C4-2B (cell line): ENCODE measurements at regions not wholly inside any gene's neighbourhood (a gene's known extent, or its start where the extent isn't known, plus 50 kb on each side); places are given as distances from the start of the nearest gene placed in this dataset.

Experiments used
- ZFX ChIP-seq: fragments of 450-650 bp; IDR thresholded peaks from 2 replicates; pipeline ENCODE4 v1.6.1; 2017
- TF ChIP-seq, protein P1 (sequence below): fragments of 450-650 bp; conservative IDR thresholded peaks from 2 replicates; pipeline ENCODE4 v1.5.1; 2017; ENCODE audit warnings: mild to moderate bottlenecking

DNA sequence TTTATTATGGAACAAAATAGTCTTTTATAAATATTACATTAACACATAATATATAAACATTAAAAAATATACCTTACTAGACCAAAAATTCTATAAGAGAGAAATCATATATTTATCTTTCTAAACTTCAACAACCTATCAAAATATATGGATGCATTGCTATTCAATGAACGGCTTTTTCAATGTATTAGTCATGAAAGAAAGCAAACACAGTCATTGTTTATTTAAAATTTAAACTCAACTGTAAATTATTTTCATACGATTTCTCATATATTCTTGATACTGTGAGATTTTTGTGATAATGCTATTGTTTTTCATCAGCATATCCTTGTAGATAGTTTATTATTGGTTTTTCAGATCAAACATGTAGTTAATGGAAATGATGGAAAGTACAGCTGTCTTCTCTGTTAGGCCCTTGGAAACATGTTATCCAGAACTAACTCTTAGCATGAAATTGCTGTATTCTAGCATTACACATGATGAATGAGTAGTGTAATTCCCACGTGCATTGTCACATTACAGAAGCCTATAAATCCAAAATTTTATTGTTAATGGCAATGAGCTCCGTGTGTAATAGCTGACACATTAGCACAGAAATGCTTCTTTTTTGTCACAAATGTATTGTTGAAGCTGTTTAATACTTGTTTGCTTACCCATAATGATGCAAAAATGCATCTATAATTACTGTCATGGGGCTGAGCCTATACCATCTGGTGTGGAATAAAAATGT lies 1639.9 kb downstream of the SLITRK5 start:
- TF ChIP-seq, protein P1, sequence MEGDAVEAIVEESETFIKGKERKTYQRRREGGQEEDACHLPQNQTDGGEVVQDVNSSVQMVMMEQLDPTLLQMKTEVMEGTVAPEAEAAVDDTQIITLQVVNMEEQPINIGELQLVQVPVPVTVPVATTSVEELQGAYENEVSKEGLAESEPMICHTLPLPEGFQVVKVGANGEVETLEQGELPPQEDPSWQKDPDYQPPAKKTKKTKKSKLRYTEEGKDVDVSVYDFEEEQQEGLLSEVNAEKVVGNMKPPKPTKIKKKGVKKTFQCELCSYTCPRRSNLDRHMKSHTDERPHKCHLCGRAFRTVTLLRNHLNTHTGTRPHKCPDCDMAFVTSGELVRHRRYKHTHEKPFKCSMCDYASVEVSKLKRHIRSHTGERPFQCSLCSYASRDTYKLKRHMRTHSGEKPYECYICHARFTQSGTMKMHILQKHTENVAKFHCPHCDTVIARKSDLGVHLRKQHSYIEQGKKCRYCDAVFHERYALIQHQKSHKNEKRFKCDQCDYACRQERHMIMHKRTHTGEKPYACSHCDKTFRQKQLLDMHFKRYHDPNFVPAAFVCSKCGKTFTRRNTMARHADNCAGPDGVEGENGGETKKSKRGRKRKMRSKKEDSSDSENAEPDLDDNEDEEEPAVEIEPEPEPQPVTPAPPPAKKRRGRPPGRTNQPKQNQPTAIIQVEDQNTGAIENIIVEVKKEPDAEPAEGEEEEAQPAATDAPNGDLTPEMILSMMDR = no peak
- no peak for TF ChIP-seq ZFX
